SK-N-SH (cell line): ENCODE measurements at regions not wholly inside any gene's neighbourhood (a gene's known extent, or its start where the extent isn't known, plus 50 kb on each side); places are given as distances from the start of the nearest gene placed in this dataset.

Experiments used
- CTCF ChIA-PET: fragments of 300-600, 350-600 bp; formaldehyde crosslinking; extraction: SDS; loops from one replicate; lab custom pipeline; 2021; lab: Yijun Ruan, JAX
- POLR2A ChIA-PET: fragments of 350-600 bp; sonication (Branson Sonifier 250); formaldehyde crosslinking; extraction: SDS; loops from one replicate; lab custom pipeline; 2020; ENCODE audit warnings: antibody characterized with exemption, inconsistent platforms; lab: Yijun Ruan, JAX
- DNase-seq: peaks from one replicate; pipeline ENCODE4 v3.0.0; 2012
- H2AFZ ChIP-seq: fragments of 200-600 bp; sonication (generic); 2 replicates; pipeline ENCODE4 v1.8.1; 2016; ENCODE audit warnings: antibody characterized with exemption, mild to moderate bottlenecking, low read depth
- H3F3A ChIP-seq: fragments of 200-600 bp; sonication (generic); replicated peaks from 2 replicates; pipeline ENCODE3; 2016; ENCODE audit warnings: antibody characterized with exemption, mild to moderate bottlenecking; ENCODE audit not compliant: insufficient read depth
- H3K27ac ChIP-seq, 2 experiments: fragments of 200-500 bp in 1 of 2; fragments of 200-600 bp in 1 of 2; sonication (Bioruptor generic) in 1 of 2; sonication (generic), shearing (Covaris generic) in 1 of 2; 2 replicates each; pipeline versions ENCODE4 v1.5.1 to v1.6.1; 2014 to 2016; ENCODE audit warnings: low read depth in 2 of 2, inconsistent platforms in 1 of 2, low read length in 1 of 2, mild to moderate bottlenecking in 1 of 2, mixed read lengths in 1 of 2
- H3K27me3 ChIP-seq: fragments of 200-600 bp; sonication (generic), shearing (Covaris generic); 2 replicates; pipeline ENCODE4 v1.6.1; 2016; ENCODE audit warnings: mixed run types; ENCODE audit not compliant: insufficient read depth
- H3K36me3 ChIP-seq, 2 experiments: fragments of 200-500 bp in 1 of 2; fragments of 200-600 bp in 1 of 2; sonication (Bioruptor generic) in 1 of 2; sonication (generic) in 1 of 2; replicated peaks in 1 of 2; 2 replicates each; pipeline versions ENCODE3 to v1.5.1; 2014 to 2016; ENCODE audit warnings: low read length in 1 of 2, mild to moderate bottlenecking in 1 of 2; ENCODE audit not compliant: insufficient read depth in 2 of 2, control insufficient read depth in 1 of 2
- H3K4me1 ChIP-seq, 2 experiments: fragments of 200-500 bp in 1 of 2; fragments of 200-600 bp in 1 of 2; sonication (Bioruptor generic) in 1 of 2; sonication (generic), shearing (Covaris generic) in 1 of 2; 2 replicates each; pipeline versions ENCODE4 v1.5.1 to v1.6.1; 2014 to 2016; ENCODE audit warnings: low read depth in 1 of 2, low read length in 1 of 2, mixed run types in 1 of 2; ENCODE audit not compliant: insufficient read depth in 2 of 2, control insufficient read depth in 1 of 2
- H3K4me2 ChIP-seq: fragments of 200-600 bp; sonication (generic), shearing (Covaris generic); 2 replicates; pipeline ENCODE4 v1.6.1; 2017; ENCODE audit warnings: mixed run types
- H3K4me3 ChIP-seq, 2 experiments: fragments of 200-500 bp in 1 of 2; fragments of 200-600 bp in 1 of 2; sonication (Bioruptor generic) in 1 of 2; sonication (generic), shearing (Covaris generic) in 1 of 2; 2 replicates each; pipeline versions ENCODE4 v1.5.1 to v1.8.1; 2014 to 2016; ENCODE audit warnings: low read depth in 2 of 2, inconsistent platforms in 1 of 2, low read length in 1 of 2, mild to moderate bottlenecking in 1 of 2, mixed read lengths in 1 of 2, moderate library complexity in 1 of 2
- H3K79me2 ChIP-seq: fragments of 200-600 bp; sonication (generic); 2 replicates; pipeline ENCODE4 v1.8.1; 2017; ENCODE audit warnings: mild to moderate bottlenecking; ENCODE audit not compliant: insufficient read depth
- H3K9ac ChIP-seq: fragments of 200-600 bp; sonication (generic); 2 replicates; pipeline ENCODE4 v1.6.1; 2017; ENCODE audit warnings: mixed run types
- H3K9me2 ChIP-seq: fragments of 200-600 bp; sonication (generic); 2 replicates; pipeline ENCODE4 v1.6.1; 2017; ENCODE audit warnings: mixed run types
- H3K9me3 ChIP-seq: fragments of 200-600 bp; sonication (generic); 2 replicates; pipeline ENCODE4 v1.6.1; 2017; ENCODE audit warnings: mixed run types, mild to moderate bottlenecking, moderate library complexity
- H4K20me1 ChIP-seq: fragments of 200-600 bp; sonication (generic); 2 replicates; pipeline ENCODE4 v1.6.1; 2017; ENCODE audit warnings: mild to moderate bottlenecking, mixed run types; ENCODE audit not compliant: insufficient read depth
- GABPA ChIP-seq: IDR thresholded peaks from 2 replicates; pipeline ENCODE4 v1.4.0; 2012; ENCODE audit warnings: low read depth, mild to moderate bottlenecking
- JUND ChIP-seq: IDR thresholded peaks from 2 replicates; pipeline ENCODE4 v1.4.0; 2012
- SMC3 ChIP-seq: IDR thresholded peaks from 2 replicates; pipeline ENCODE4 v1.6.1; 2012; ENCODE audit warnings: low read depth, low read length, improper control_type of control experiment
- YY1 ChIP-seq: IDR thresholded peaks from 2 replicates; pipeline ENCODE4 v1.4.0; 2012; ENCODE audit warnings: low read depth, mild to moderate bottlenecking
- WGBS: methylation state at CpG from one replicate; pipeline ENCODE4 v1.1.6; 2017; ENCODE audit warnings: low lambda C conversion rate; 5-methylcytosine and 5-hydroxymethylcytosine counted together
- TF ChIP-seq, protein P1 (sequence below): IDR thresholded peaks from 2 replicates; pipeline ENCODE4 v1.6.1; 2012; ENCODE audit warnings: mild to moderate bottlenecking, low read depth, low read length, moderate library complexity
- TF ChIP-seq, protein P2 (sequence below): IDR thresholded peaks from 2 replicates; pipeline ENCODE4; 2012
- TF ChIP-seq, protein P3 (sequence below): fragments of 150-350 bp; IDR thresholded peaks from 2 replicates; pipeline ENCODE4 v1.6.1; 2016; ENCODE audit warnings: mild to moderate bottlenecking, low read depth, low read length

GRCh38 chr5:152270096-152270495 lies 135.0 kb downstream of the NMUR2 start:
- Histone ChIP-seq H3K27me3 (no peaks in the 10 kb centered on the region), H3K4me2 (no peak overlapping the region), H3K9me2 (no peaks in the 10 kb centered on the region), H3K27ac (no peak overlapping the region), H3K79me2 (no peaks in the 10 kb centered on the region), H4K20me1 (no peaks in the 10 kb centered on the region), H3K9me3 (no peaks in the 10 kb centered on the region), H3F3A (no peaks in the 10 kb centered on the region), H3K9ac (no peak overlapping the region), H3K4me3 (no peak overlapping the region), H3K36me3 (no peaks in the 10 kb centered on the region), H3K4me1 (no peaks in the 10 kb centered on the region), H2AFZ (no peak overlapping the region)
- DNase-seq: no peak
- WGBS: 18% methylated on average over 2 of the region's 2 CpGs
- CTCF ChIA-PET: no interaction called here
- TF ChIP-seq, protein P1, sequence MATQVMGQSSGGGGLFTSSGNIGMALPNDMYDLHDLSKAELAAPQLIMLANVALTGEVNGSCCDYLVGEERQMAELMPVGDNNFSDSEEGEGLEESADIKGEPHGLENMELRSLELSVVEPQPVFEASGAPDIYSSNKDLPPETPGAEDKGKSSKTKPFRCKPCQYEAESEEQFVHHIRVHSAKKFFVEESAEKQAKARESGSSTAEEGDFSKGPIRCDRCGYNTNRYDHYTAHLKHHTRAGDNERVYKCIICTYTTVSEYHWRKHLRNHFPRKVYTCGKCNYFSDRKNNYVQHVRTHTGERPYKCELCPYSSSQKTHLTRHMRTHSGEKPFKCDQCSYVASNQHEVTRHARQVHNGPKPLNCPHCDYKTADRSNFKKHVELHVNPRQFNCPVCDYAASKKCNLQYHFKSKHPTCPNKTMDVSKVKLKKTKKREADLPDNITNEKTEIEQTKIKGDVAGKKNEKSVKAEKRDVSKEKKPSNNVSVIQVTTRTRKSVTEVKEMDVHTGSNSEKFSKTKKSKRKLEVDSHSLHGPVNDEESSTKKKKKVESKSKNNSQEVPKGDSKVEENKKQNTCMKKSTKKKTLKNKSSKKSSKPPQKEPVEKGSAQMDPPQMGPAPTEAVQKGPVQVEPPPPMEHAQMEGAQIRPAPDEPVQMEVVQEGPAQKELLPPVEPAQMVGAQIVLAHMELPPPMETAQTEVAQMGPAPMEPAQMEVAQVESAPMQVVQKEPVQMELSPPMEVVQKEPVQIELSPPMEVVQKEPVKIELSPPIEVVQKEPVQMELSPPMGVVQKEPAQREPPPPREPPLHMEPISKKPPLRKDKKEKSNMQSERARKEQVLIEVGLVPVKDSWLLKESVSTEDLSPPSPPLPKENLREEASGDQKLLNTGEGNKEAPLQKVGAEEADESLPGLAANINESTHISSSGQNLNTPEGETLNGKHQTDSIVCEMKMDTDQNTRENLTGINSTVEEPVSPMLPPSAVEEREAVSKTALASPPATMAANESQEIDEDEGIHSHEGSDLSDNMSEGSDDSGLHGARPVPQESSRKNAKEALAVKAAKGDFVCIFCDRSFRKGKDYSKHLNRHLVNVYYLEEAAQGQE: no peak
- TF ChIP-seq JUND (no peak), SMC3 (no peak), GABPA (no peak), YY1 (no peak)
- TF ChIP-seq, all 33 proteins: peak for 0
- POLR2A ChIA-PET: no interaction called here

GRCh38 chr5:152269533-152269932 lies 135.5 kb downstream of the NMUR2 start:
- Histone ChIP-seq H3K79me2 (no peaks in the 10 kb centered on the region), H3K4me1 (no peaks in the 10 kb centered on the region), H3K4me3 (no peak overlapping the region), H3K9me3 (no peaks in the 10 kb centered on the region), H3F3A (no peaks in the 10 kb centered on the region), H4K20me1 (no peaks in the 10 kb centered on the region), H3K27me3 (no peaks in the 10 kb centered on the region), H3K36me3 (no peaks in the 10 kb centered on the region), H2AFZ (no peak overlapping the region), H3K9ac (no peak overlapping the region), H3K9me2 (no peaks in the 10 kb centered on the region), H3K27ac (no peak overlapping the region), H3K4me2 (no peak overlapping the region)
- POLR2A ChIA-PET: no interaction called here
- CTCF ChIA-PET: no interaction called here
- TF ChIP-seq SMC3 (no peak), GABPA (no peak)
- TF ChIP-seq, protein P2, sequence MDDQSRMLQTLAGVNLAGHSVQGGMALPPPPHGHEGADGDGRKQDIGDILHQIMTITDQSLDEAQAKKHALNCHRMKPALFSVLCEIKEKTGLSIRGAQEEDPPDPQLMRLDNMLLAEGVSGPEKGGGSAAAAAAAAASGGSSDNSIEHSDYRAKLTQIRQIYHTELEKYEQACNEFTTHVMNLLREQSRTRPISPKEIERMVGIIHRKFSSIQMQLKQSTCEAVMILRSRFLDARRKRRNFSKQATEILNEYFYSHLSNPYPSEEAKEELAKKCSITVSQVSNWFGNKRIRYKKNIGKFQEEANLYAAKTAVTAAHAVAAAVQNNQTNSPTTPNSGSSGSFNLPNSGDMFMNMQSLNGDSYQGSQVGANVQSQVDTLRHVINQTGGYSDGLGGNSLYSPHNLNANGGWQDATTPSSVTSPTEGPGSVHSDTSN: no peak
- TF ChIP-seq, protein P3, sequence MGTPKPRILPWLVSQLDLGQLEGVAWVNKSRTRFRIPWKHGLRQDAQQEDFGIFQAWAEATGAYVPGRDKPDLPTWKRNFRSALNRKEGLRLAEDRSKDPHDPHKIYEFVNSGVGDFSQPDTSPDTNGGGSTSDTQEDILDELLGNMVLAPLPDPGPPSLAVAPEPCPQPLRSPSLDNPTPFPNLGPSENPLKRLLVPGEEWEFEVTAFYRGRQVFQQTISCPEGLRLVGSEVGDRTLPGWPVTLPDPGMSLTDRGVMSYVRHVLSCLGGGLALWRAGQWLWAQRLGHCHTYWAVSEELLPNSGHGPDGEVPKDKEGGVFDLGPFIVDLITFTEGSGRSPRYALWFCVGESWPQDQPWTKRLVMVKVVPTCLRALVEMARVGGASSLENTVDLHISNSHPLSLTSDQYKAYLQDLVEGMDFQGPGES: no peak
- 0% methylated on average over 1 of the region's 1 CpG for WGBS
- no peak for DNase-seq
